GM23338 (cell line): ENCODE measurements at regions not wholly inside any gene's neighbourhood (a gene's known extent, or its start where the extent isn't known, plus 50 kb on each side); places are given as distances from the start of the nearest gene placed in this dataset.

ENCODE experiments used
- CTCF ChIP-seq, 2 experiments: fragments of 200-600 bp in 1 of 2; sonication (generic) in 1 of 2; conservative IDR thresholded peaks; 2 replicates each; pipeline versions ENCODE4 v1.5.1 to v1.6.1; 2016 to 2017; ENCODE audit warnings: antibody characterized with exemption in 2 of 2, low read depth in 2 of 2, mild to moderate bottlenecking in 2 of 2, moderate library complexity in 1 of 2
- EZH2 ChIP-seq: fragments of 200-600 bp; sonication (generic); IDR thresholded peaks from one replicate; pipeline ENCODE4 v1.8.0; 2017; ENCODE audit warnings: antibody characterized with exemption, mild to moderate bottlenecking, low read depth; ENCODE audit not compliant: unreplicated experiment
- JUNB ChIP-seq: IDR thresholded peaks from one replicate; pipeline ENCODE4 v1.6.1; 2016; ENCODE audit warnings: antibody characterized with exemption; ENCODE audit not compliant: unreplicated experiment

DNA sequence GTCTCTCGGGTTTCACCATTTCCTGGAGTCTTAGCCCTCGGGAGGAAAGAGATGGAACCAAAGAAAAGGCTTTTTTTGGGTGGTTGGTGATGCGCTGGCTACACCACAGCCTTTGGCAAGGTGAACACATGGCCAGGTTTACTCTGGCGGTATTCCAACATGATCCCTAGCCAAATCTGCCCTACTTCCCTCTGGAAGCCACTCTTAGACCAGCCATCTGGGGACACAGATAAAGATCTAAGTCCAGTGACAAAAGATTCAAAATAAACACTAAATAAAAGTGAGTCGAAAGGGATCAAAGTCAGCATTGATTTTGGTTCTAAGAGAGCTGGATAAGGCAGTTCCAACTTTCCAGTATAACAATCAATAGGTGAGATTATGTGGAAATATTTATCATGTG lies 694.5 kb downstream of the VRK1 start:
- TF ChIP-seq CTCF (conservative IDR thresholded peaks at IDR 0.05; ENCODE audit: low read depth in 2 of 2) (no peak), EZH2 (no peak), JUNB (no peak)
